HEK293 (cell line): ENCODE measurements at regions not wholly inside any gene's neighbourhood (a gene's known extent, or its start where the extent isn't known, plus 50 kb on each side); places are given as distances from the start of the nearest gene placed in this dataset.

ENCODE experiments used
- CTCF ChIA-PET: fragments of 350-600 bp; formaldehyde crosslinking; extraction: SDS; loops from one replicate; lab custom pipeline; 2021; ENCODE audit warnings: antibody characterized with exemption; lab: Yijun Ruan, JAX
- POLR2A ChIA-PET: fragments of 300-600 bp; formaldehyde crosslinking; extraction: SDS; loops from one replicate; lab custom pipeline; 2020; ENCODE audit warnings: antibody characterized with exemption, inconsistent platforms; lab: Yijun Ruan, JAX
- H3K27ac ChIP-seq: fragments of 200-500 bp; sonication (Bioruptor generic); 2 replicates; pipeline ENCODE4 v1.5.1; 2014; ENCODE audit warnings: low read depth, low read length, control low read depth, inconsistent platforms; ENCODE audit errors: extremely low read depth
- H3K36me3 ChIP-seq, 2 experiments: fragments of 200-500 bp in 1 of 2; sonication (Bioruptor generic) in 1 of 2; 1 replicate in 1 of 2; 2 replicates in 1 of 2; pipeline ENCODE4 v1.5.1; 2014 to 2017; ENCODE audit warnings: inconsistent platforms in 2 of 2, low read length in 2 of 2; ENCODE audit not compliant: control insufficient read depth in 2 of 2, insufficient read depth in 1 of 2
- H3K4me1 ChIP-seq: fragments of 200-500 bp; sonication (Bioruptor generic); 2 replicates; pipeline ENCODE4 v1.5.1; 2014; ENCODE audit warnings: mild to moderate bottlenecking, low read length, inconsistent platforms; ENCODE audit not compliant: control insufficient read depth, insufficient read depth
- H3K4me3 ChIP-seq: 2 replicates; pipeline ENCODE4 v1.5.1; 2011; ENCODE audit warnings: low read depth, mild to moderate bottlenecking, control low read depth, low read length, moderate library complexity
- H3K9me3 ChIP-seq: fragments of 200-500 bp; sonication (Bioruptor generic); 2 replicates; pipeline ENCODE4 v1.5.1; 2014; ENCODE audit warnings: low read depth, low read length, inconsistent platforms; ENCODE audit not compliant: control insufficient read depth, insufficient read depth
- BCL6B ChIP-seq: fragments of 450-650 bp; formaldehyde crosslinking; IDR thresholded peaks from 2 replicates; pipeline ENCODE4 v1.5.1; 2017; ENCODE audit warnings: missing biosample characterization, missing genetic modification characterization
- HOXD13 ChIP-seq: sonication (generic); formaldehyde crosslinking; IDR thresholded peaks from 2 replicates; pipeline ENCODE4 v1.8.0; 2022; ENCODE audit warnings: missing genetic modification reagents, borderline replicate concordance
- KLF17 ChIP-seq: fragments of 450-650 bp; formaldehyde crosslinking; IDR thresholded peaks from 2 replicates; pipeline ENCODE4 v1.5.1; 2016; ENCODE audit warnings: missing biosample characterization, missing genetic modification characterization
- OSR2 ChIP-seq: fragments of 450-650 bp; formaldehyde crosslinking; IDR thresholded peaks from 2 replicates; pipeline ENCODE4 v1.5.1; 2016; ENCODE audit warnings: missing biosample characterization, missing genetic modification characterization
- YY2 ChIP-seq: fragments of 450-650 bp; formaldehyde crosslinking; IDR thresholded peaks from 2 replicates; pipeline ENCODE4 v1.5.1; 2016; ENCODE audit warnings: missing biosample characterization, missing genetic modification characterization
- ZBTB17 ChIP-seq: fragments of 450-650 bp; formaldehyde crosslinking; IDR thresholded peaks from 2 replicates; pipeline ENCODE4 v1.5.1; 2016; ENCODE audit warnings: missing biosample characterization, missing genetic modification characterization
- ZBTB44 ChIP-seq: fragments of 450-650 bp; IDR thresholded peaks from 2 replicates; pipeline ENCODE4 v1.5.1; 2018; ENCODE audit warnings: missing biosample characterization, mild to moderate bottlenecking, missing genetic modification characterization
- ZBTB48 ChIP-seq: fragments of 450-650 bp; formaldehyde crosslinking; IDR thresholded peaks from 2 replicates; pipeline ENCODE4 v1.5.1; 2016; ENCODE audit warnings: missing biosample characterization, missing genetic modification characterization
- ZBTB7A ChIP-seq: fragments of 450-650 bp; formaldehyde crosslinking; IDR thresholded peaks from 2 replicates; pipeline ENCODE4 v1.5.1; 2016; ENCODE audit warnings: low read depth, missing biosample characterization, missing genetic modification characterization
- ZNF157 ChIP-seq: fragments of 450-650 bp; formaldehyde crosslinking; IDR thresholded peaks from 2 replicates; pipeline ENCODE4 v1.5.1; 2016; ENCODE audit warnings: missing biosample characterization, missing genetic modification characterization
- ZNF174 ChIP-seq: fragments of 450-650 bp; formaldehyde crosslinking; IDR thresholded peaks from 2 replicates; pipeline ENCODE4 v1.5.0; 2017; ENCODE audit warnings: missing biosample characterization, mild to moderate bottlenecking, missing genetic modification characterization
- ZNF175 ChIP-seq: fragments of 450-650 bp; formaldehyde crosslinking; IDR thresholded peaks from 2 replicates; pipeline ENCODE4 v1.5.1; 2016; ENCODE audit warnings: missing biosample characterization, missing genetic modification characterization
- ZNF266 ChIP-seq: fragments of 450-650 bp; formaldehyde crosslinking; IDR thresholded peaks from 2 replicates; pipeline ENCODE4 v1.5.1; 2016; ENCODE audit warnings: missing biosample characterization, missing genetic modification characterization, low read depth
- ZNF274 ChIP-seq, 2 experiments: fragments of 200-500 bp in 1 of 2; fragments of 450-650 bp in 1 of 2; sonication (Bioruptor generic) in 1 of 2; formaldehyde crosslinking in 1 of 2; IDR thresholded peaks; 2 replicates each; pipeline versions ENCODE4 v1.5.1 to v1.6.1; 2014 to 2016; ENCODE audit warnings: borderline replicate concordance in 1 of 2, inconsistent platforms in 1 of 2, low read length in 1 of 2, missing biosample characterization in 1 of 2, missing genetic modification characterization in 1 of 2
- ZNF302 ChIP-seq: fragments of 450-650 bp; formaldehyde crosslinking; IDR thresholded peaks from 2 replicates; pipeline ENCODE4 v1.5.1; 2016; ENCODE audit warnings: missing biosample characterization, missing genetic modification characterization, low read depth
- ZNF433 ChIP-seq: fragments of 450-650 bp; formaldehyde crosslinking; IDR thresholded peaks from 2 replicates; pipeline ENCODE4 v1.5.1; 2016; ENCODE audit warnings: missing biosample characterization, missing genetic modification characterization, low read depth
- ZNF549 ChIP-seq: fragments of 450-650 bp; IDR thresholded peaks from 2 replicates; pipeline ENCODE4 v1.5.1; 2018; ENCODE audit warnings: missing biosample characterization, missing genetic modification characterization, mild to moderate bottlenecking, inconsistent platforms, moderate library complexity
- ZNF555 ChIP-seq: fragments of 450-650 bp; formaldehyde crosslinking; conservative IDR thresholded peaks from 2 replicates; pipeline ENCODE4 v1.5.1; 2017; ENCODE audit warnings: missing biosample characterization, mild to moderate bottlenecking, missing genetic modification characterization, inconsistent platforms
- ZNF596 ChIP-seq: fragments of 450-650 bp; IDR thresholded peaks from 2 replicates; pipeline ENCODE4 v1.5.0; 2018; ENCODE audit warnings: missing biosample characterization, mild to moderate bottlenecking, missing genetic modification characterization, moderate library complexity
- ZNF621 ChIP-seq: fragments of 450-650 bp; formaldehyde crosslinking; IDR thresholded peaks from 2 replicates; pipeline ENCODE4 v1.5.1; 2017; ENCODE audit warnings: missing biosample characterization, missing genetic modification characterization
- ZNF707 ChIP-seq: fragments of 450-650 bp; formaldehyde crosslinking; IDR thresholded peaks from 2 replicates; pipeline ENCODE4 v1.5.1; 2016; ENCODE audit warnings: missing biosample characterization, missing genetic modification characterization
- ZNF785 ChIP-seq: fragments of 450-650 bp; formaldehyde crosslinking; IDR thresholded peaks from 2 replicates; pipeline ENCODE4 v1.5.1; 2016; ENCODE audit warnings: missing biosample characterization, missing genetic modification characterization
- ZSCAN18 ChIP-seq: fragments of 450-650 bp; formaldehyde crosslinking; IDR thresholded peaks from 2 replicates; pipeline ENCODE4 v1.5.1; 2016; ENCODE audit warnings: missing biosample characterization, missing genetic modification characterization
- ZXDB ChIP-seq: fragments of 450-650 bp; formaldehyde crosslinking; IDR thresholded peaks from 2 replicates; pipeline ENCODE4 v1.5.1; 2016; ENCODE audit warnings: missing biosample characterization, missing genetic modification characterization
- TF ChIP-seq, protein P1 (sequence below): fragments of 450-650 bp; formaldehyde crosslinking; optimal IDR thresholded peaks from 2 replicates; pipeline ENCODE3; 2016; ENCODE audit warnings: missing biosample characterization, mild to moderate bottlenecking, missing genetic modification characterization

- no peaks in the 10 kb centered on the region for H3K9me3 ChIP-seq
- TF ChIP-seq ZNF175 (tag by site-specific recombination) (no peak), ZNF266 (tag by site-specific recombination) (no peak), ZNF785 (tag by site-specific recombination) (no peak), ZBTB7A (no peak), ZNF549 (tag by site-specific recombination) (no peak), ZNF596 (tag by site-specific recombination) (no peak), ZBTB44 (no peak), OSR2 (tag by site-specific recombination) (no peak), ZXDB (no peak), HOXD13 (CRISPR knock-in tag) (no peak)
Observed at GRCh38 chr2:67686254-67686653, 289.1 kb downstream of the ETAA1 start.

DNA sequence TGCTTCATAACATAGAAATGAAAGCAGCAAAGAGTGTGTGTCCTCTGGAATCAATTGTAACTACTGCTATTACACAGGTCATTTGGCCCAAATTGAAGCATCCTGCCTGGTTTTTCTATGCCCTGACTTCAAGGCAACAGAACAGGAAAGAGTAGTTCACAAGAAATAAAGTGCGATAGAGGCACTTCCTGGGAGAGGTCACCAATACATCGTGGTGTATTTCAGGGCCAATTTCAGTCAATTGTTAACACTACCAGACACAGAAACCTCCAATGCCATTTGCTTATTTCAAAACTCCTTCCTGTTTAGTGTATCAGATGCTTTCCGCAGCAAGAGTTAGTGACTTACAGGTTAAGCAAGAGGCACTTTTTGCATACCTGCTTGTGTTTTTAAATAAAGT, 292.1 kb downstream of the ETAA1 start:
- Histone ChIP-seq H3K27ac (no peak overlapping the region), H3K9me3 (no peaks in the 10 kb centered on the region), H3K4me1 (no peaks in the 10 kb centered on the region), H3K36me3 (no peaks in the 10 kb centered on the region), H3K4me3 (no peak overlapping the region)
- ChIA-PET CTCF (no interaction called here), POLR2A (no interaction called here)
- no peak for TF ChIP-seq KLF17 (tag by site-specific recombination)
- no peak for TF ChIP-seq ZNF555
- no peak for TF ChIP-seq ZNF174 (tag by site-specific recombination)
- TF ChIP-seq ZSCAN18 = no peak
- TF ChIP-seq ZBTB17 (tag by site-specific recombination) = no peak
- TF ChIP-seq HOXD13 (CRISPR knock-in tag) = no peak
- TF ChIP-seq ZNF274 (IDR thresholded peaks at IDR 0.05; ENCODE audit: low read length) = no peak
- no peak for TF ChIP-seq ZNF274 (tag by site-specific recombination; IDR thresholded peaks at IDR 0.05; ENCODE audit: borderline replicate concordance)
- TF ChIP-seq ZNF621 (tag by site-specific recombination) = no peak
- TF ChIP-seq ZNF433 (tag by site-specific recombination) = no peak
- TF ChIP-seq ZBTB48 (tag by site-specific recombination) = no peak
- no peak for TF ChIP-seq ZNF302 (tag by site-specific recombination)
- no peak for TF ChIP-seq ZNF157
- TF ChIP-seq ZNF707 = no peak
- no peak for TF ChIP-seq YY2
- no peak for TF ChIP-seq BCL6B (tag by site-specific recombination)
- TF ChIP-seq, protein P1, sequence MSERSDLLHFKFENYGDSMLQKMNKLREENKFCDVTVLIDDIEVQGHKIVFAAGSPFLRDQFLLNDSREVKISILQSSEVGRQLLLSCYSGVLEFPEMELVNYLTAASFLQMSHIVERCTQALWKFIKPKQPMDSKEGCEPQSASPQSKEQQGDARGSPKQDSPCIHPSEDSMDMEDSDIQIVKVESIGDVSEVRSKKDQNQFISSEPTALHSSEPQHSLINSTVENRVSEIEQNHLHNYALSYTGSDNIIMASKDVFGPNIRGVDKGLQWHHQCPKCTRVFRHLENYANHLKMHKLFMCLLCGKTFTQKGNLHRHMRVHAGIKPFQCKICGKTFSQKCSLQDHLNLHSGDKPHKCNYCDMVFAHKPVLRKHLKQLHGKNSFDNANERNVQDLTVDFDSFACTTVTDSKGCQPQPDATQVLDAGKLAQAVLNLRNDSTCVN (tag by site-specific recombination) = no peak

More at GRCh38 chr2:67686254-67686653, 289.1 kb downstream of the ETAA1 start:
- Histone ChIP-seq H3K36me3 (no peaks in the 10 kb centered on the region), H3K4me3 (no peak overlapping the region), H3K27ac (no peak overlapping the region), H3K4me1 (no peaks in the 10 kb centered on the region)
- ChIA-PET CTCF (no interaction called here), POLR2A (no interaction called here)
